Ishikawa (cell line): ENCODE measurements at regions not wholly inside any gene's neighbourhood (a gene's known extent, or its start where the extent isn't known, plus 50 kb on each side); places are given as distances from the start of the nearest gene placed in this dataset.

Experiments
- EGR1 ChIP-seq: IDR thresholded peaks from 2 replicates; pipeline ENCODE4 v1.6.1; 2012
- EP300 ChIP-seq: IDR thresholded peaks from 2 replicates; pipeline ENCODE4 v1.6.1; 2012; ENCODE audit warnings: borderline replicate concordance
- NFIC ChIP-seq: IDR thresholded peaks from 2 replicates; pipeline ENCODE4 v1.6.1; 2012
- RAD21 ChIP-seq: IDR thresholded peaks from 2 replicates; pipeline ENCODE4 v1.6.1; 2012; ENCODE audit warnings: low read depth
- REST ChIP-seq: IDR thresholded peaks from 2 replicates; pipeline ENCODE4 v1.6.1; 2012; ENCODE audit warnings: low read depth, mild to moderate bottlenecking
- TAF1 ChIP-seq: IDR thresholded peaks from 2 replicates; pipeline ENCODE4 v1.6.1; 2012; ENCODE audit warnings: low read depth, mild to moderate bottlenecking
- TCF12 ChIP-seq: IDR thresholded peaks from 2 replicates; pipeline ENCODE4 v1.6.1; 2012; ENCODE audit warnings: low read depth
- YY1 ChIP-seq: IDR thresholded peaks from 2 replicates; pipeline ENCODE4 v1.6.1; 2012; ENCODE audit warnings: low read depth
- ZBTB7A ChIP-seq: IDR thresholded peaks from 2 replicates; pipeline ENCODE4 v1.6.1; 2012; ENCODE audit warnings: low read depth
- TF ChIP-seq, protein P1 (sequence below): IDR thresholded peaks from 2 replicates; pipeline ENCODE4 v1.6.1; 2012

GRCh38 chr9:16331527-16331926 lies 538.9 kb downstream of the BNC2 start:
- TF ChIP-seq TCF12 (no peak), REST (no peak), RAD21 (no peak), EGR1 (no peak), EP300 (no peak), YY1 (no peak), NFIC (no peak), TAF1 (no peak), ZBTB7A (no peak)
- TF ChIP-seq, protein P1, sequence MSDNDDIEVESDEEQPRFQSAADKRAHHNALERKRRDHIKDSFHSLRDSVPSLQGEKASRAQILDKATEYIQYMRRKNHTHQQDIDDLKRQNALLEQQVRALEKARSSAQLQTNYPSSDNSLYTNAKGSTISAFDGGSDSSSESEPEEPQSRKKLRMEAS = no peak
